Activated T-cell treated with anti-CD3 and anti-CD28 coated beads for 48 hours (primary cell): ENCODE measurements at regions not wholly inside any gene's neighbourhood (a gene's known extent, or its start where the extent isn't known, plus 50 kb on each side); places are given as distances from the start of the nearest gene placed in this dataset.
"Not testable (repeated sequence)": the region's sequence is repeated elsewhere in the genome, so short reads cannot be mapped to it uniquely, and the experiment has no call there.

Experiments
- DNase-seq: peaks from one replicate; pipeline ENCODE4 v3.0.0-alpha.2; 2020; ENCODE audit warnings: low read depth

- no peak for DNase-seq
Observed at GRCh38 chr2:59254279-59254678, 1013.2 kb upstream of the FANCL start.

- no peak for DNase-seq
Observed at GRCh38 chr2:59250307-59250677, 1009.2 kb upstream of the FANCL start.

GRCh38 chr2:59249441-59250306 is 1008.5 kb upstream of the FANCL start:
- DNase-seq: no peak

GRCh38 chr2:59239146-59239545 is 998.0 kb upstream of the FANCL start:
- no peak for DNase-seq

GRCh38 chr2:59237311-59237710 is 996.2 kb upstream of the FANCL start:
- DNase-seq: no peak

- DNase-seq: no peak
Observed at GRCh38 chr2:59236723-59237122, 995.6 kb upstream of the FANCL start.

GRCh38 chr2:59233920-59234319 is 992.8 kb upstream of the FANCL start:
- DNase-seq: no peak

GRCh38 chr2:59233448-59233847 is 992.3 kb upstream of the FANCL start:
- no peak for DNase-seq

GRCh38 chr2:59232394-59233165 is 991.5 kb upstream of the FANCL start:
- no peak for DNase-seq

GRCh38 chr2:59226362-59226761 is 985.2 kb upstream of the FANCL start:
- DNase-seq: not testable (repeated sequence)

GRCh38 chr2:59223742-59224141 is 982.6 kb upstream of the FANCL start:
- DNase-seq: no peak

GRCh38 chr2:59217360-59217759 is 976.2 kb upstream of the FANCL start:
- DNase-seq: no peak

GRCh38 chr2:59206361-59206760 is 965.2 kb upstream of the FANCL start:
- DNase-seq: no peak

- DNase-seq: no peak
Observed at GRCh38 chr2:59204040-59204439, 962.9 kb upstream of the FANCL start.

- no peak for DNase-seq
Observed at GRCh38 chr2:59196491-59196890, 955.4 kb upstream of the FANCL start.

GRCh38 chr2:59195851-59196250 is 954.7 kb upstream of the FANCL start:
- no peak for DNase-seq

GRCh38 chr2:59191781-59192180 is 950.7 kb upstream of the FANCL start:
- DNase-seq: no peak

GRCh38 chr2:59190518-59190917 is 949.4 kb upstream of the FANCL start:
- no peak for DNase-seq

GRCh38 chr2:59184276-59185020 is 943.3 kb upstream of the FANCL start:
- DNase-seq: no peak

- no peak for DNase-seq
Observed at GRCh38 chr2:59183070-59183469, 941.9 kb upstream of the FANCL start.

- DNase-seq: no peak
Observed at GRCh38 chr2:59182249-59182648, 941.1 kb upstream of the FANCL start.

- DNase-seq: no peak
Observed at GRCh38 chr2:59181347-59181746, 940.2 kb upstream of the FANCL start.

GRCh38 chr2:59180621-59181020 is 939.5 kb upstream of the FANCL start:
- DNase-seq: no peak
